ENCODE measurements at regions not wholly inside any gene's neighbourhood (a gene's known extent, or its start where the extent isn't known, plus 50 kb on each side); places are given as distances from the start of the nearest gene placed in this dataset.

DNA sequence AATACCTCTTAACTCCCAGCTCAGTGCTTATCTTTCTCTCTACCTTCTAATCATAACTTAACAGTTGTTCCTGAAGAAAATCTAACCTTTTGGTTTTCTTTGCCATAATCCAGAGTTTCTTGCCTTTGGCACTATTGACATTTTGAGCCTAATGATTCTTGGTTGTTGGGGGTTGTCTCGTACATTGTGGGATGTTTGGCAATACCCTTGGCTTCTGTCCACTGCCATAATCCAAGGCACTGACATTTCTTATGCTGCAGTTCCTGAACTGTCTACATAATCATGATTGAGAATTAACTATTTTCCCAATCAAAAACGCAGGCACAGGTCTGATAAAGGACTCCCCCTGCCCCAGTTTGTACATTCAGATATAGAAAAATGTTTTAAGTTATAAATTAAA lies 203.2 kb upstream of the MEX3C start:
- no peak for DNase-seq (ENCODE audit: extremely low spot score in 2 of 2)
- intact Hi-C loops (cut with DNase I) = no loop called here
- no peaks in the 10 kb centered on the region for H3K4me1 ChIP-seq
- no peaks in the 10 kb centered on the region for H3K27me3 ChIP-seq
- no peaks in the 10 kb centered on the region for H3K36me3 ChIP-seq
- TF ChIP-seq POLR2AphosphoS5 (IDR thresholded peaks at IDR 0.05; ENCODE audit: insufficient read depth in 1 of 2, low read depth in 1 of 2) = no peak
- no peak overlapping the region for H3K4me3 ChIP-seq
- no peaks in the 10 kb centered on the region for H3K9me3 ChIP-seq
- H3K27ac ChIP-seq = no peak overlapping the region

DNA sequence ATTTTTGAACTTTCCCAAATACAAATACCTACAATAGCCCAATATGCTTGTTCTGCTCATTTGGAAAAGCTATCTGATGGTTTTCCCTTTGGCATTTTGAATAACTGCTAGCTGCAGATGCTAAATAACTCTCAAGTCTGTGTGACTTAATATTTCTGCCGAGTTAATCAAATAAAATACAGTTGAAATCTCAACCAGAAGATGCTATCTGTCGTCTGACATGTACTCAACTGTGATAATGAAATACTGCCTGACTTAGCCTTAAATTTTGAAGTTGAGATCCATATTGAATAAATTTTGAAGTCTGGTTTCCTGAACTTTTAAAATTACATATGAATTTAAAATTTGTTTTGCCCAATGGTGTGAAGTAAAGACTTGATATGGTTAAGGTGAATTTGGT lies 204.4 kb upstream of the MEX3C start:
- no peaks in the 10 kb centered on the region for H3K27me3 ChIP-seq

DNA sequence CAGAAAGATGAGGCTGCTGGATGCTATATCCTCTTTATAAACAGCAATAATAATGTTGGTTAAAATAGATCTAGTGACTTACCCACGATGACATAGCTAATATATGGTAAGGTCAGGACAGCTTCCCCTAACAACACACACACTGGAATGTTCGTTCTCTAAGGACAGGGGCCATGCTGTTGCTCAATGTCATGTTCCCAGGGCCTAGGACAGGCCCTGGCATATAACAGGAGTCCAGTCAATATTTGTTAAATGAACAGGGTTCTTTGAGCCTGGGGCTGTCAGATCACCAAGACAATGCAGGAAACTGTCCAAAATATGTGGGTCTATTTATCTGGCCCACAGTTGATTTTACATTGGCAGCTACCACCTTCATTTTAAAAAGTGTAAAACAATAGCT lies 207.1 kb upstream of the MEX3C start:
- TF ChIP-seq POLR2AphosphoS5 (IDR thresholded peaks at IDR 0.05; ENCODE audit: insufficient read depth in 1 of 2, low read depth in 1 of 2) (no peak), POLR2A (IDR thresholded peaks at IDR 0.05) (no peak)
- TF ChIP-seq, protein P1, sequence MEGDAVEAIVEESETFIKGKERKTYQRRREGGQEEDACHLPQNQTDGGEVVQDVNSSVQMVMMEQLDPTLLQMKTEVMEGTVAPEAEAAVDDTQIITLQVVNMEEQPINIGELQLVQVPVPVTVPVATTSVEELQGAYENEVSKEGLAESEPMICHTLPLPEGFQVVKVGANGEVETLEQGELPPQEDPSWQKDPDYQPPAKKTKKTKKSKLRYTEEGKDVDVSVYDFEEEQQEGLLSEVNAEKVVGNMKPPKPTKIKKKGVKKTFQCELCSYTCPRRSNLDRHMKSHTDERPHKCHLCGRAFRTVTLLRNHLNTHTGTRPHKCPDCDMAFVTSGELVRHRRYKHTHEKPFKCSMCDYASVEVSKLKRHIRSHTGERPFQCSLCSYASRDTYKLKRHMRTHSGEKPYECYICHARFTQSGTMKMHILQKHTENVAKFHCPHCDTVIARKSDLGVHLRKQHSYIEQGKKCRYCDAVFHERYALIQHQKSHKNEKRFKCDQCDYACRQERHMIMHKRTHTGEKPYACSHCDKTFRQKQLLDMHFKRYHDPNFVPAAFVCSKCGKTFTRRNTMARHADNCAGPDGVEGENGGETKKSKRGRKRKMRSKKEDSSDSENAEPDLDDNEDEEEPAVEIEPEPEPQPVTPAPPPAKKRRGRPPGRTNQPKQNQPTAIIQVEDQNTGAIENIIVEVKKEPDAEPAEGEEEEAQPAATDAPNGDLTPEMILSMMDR (IDR thresholded peaks at IDR 0.05) = no peak
- H3K9me3 ChIP-seq = no peaks in the 10 kb centered on the region
- intact Hi-C loops (cut with DNase I) = no loop called here
- no peak overlapping the region for H3K4me3 ChIP-seq
- H3K27me3 ChIP-seq = no peaks in the 10 kb centered on the region
- H3K36me3 ChIP-seq = no peaks in the 10 kb centered on the region
- no peaks in the 10 kb centered on the region for H3K4me1 ChIP-seq
- DNase-seq (ENCODE audit: extremely low spot score in 2 of 2) = no peak
- no peak overlapping the region for H3K27ac ChIP-seq

More for the DNA sequence above, 204.4 kb upstream of the MEX3C start:
- Histone ChIP-seq H3K27ac (no peak overlapping the region), H3K4me1 (no peaks in the 10 kb centered on the region), H3K4me3 (no peak overlapping the region), H3K36me3 (no peaks in the 10 kb centered on the region), H3K9me3 (no peaks in the 10 kb centered on the region)
- TF ChIP-seq POLR2A (IDR thresholded peaks at IDR 0.05) (no peak), POLR2AphosphoS5 (IDR thresholded peaks at IDR 0.05; ENCODE audit: insufficient read depth in 1 of 2, low read depth in 1 of 2) (no peak)
- TF ChIP-seq, protein P1 (IDR thresholded peaks at IDR 0.05) = no peak
- intact Hi-C loops (cut with DNase I) = no loop called here
- DNase-seq (ENCODE audit: extremely low spot score in 2 of 2) = no peak

DNA sequence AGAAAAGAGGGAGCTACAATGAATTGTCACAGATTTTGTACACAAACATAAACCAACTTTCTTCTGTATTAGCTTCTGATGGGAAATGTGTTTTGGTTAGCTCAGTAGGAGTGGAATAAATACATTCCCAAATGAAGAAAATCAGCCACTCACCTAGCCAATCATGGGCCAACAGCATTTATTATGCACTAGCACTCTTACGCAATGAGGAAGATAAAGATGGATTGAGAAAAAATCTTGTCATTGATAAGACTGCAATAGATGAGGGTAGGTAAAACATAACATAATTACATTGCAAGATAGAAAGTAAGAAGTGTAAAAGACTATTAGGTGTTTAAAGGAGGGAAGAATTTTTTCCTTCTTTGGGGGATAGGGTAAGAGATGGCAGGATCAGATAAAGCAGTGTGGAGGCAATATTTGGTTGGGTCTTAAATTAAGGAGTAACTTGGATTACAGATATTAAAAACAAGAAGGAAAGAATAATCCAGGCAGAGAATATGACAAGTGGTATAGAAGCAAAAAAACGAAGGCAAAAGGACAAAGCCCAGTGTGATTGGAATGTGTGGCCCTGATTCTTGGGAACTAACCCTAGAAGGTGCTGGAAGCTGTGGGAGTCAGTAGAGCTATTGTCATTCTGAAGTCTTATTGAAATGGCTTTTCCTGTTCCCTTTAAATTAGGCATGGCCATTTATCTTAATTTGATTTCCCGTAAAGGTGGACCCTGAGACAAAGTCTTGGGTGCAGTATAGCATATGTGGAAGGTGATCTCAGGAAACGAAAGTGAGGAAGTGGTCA lies 208.4 kb upstream of the MEX3C start:
- DNase-seq (ENCODE audit: extremely low spot score in 2 of 2) = no peak
- TF ChIP-seq POLR2A (IDR thresholded peaks at IDR 0.05) (no peak), POLR2AphosphoS5 (IDR thresholded peaks at IDR 0.05; ENCODE audit: insufficient read depth in 1 of 2, low read depth in 1 of 2) (no peak)
- TF ChIP-seq, protein P1 (IDR thresholded peaks at IDR 0.05) = no peak
- intact Hi-C loops (cut with DNase I) = no loop called here

DNA sequence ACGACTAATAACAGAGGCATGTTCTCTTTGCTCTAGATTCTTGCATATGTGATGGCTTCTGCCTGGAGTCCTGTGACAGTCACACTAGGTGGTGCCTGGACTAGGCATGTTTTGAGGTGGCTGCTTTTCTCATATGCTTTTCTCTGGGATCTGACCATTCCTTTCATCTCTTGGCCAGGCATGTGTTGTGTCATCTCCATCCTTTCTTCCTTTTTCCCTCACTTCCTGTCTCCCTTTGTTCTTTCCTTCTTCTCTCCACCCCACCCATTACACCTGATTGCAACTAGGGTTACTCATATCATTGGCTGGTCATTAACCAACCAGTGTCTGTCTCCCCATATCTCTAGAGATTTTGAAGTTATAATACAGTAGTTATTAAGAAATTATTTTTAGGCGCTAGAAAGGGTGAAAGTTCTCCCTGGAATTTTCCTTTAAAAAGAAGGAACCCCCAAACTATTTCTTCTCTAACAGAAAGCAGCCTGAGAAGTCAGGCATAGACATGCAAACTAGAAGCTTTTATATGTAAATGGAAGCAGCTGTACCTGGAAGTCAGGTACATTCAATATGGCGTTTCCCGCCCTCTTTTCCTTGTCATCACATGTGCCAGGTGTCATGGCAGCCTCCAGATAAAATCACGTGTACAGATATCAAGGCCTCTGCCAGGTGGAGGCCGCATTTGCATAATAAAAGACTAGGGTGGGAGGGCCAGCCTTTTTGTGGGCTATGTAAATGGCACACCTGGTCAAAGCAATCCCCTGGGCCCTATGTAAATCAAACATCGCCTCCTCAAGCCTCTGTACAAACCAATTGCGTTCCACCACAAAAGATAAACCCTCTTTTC lies 220.4 kb upstream of the MEX3C start:
- no peak overlapping the region for H3K27ac ChIP-seq
- H3K4me3 ChIP-seq = no peak overlapping the region
- intact Hi-C loops (cut with DNase I) = no loop called here
- H3K4me1 ChIP-seq = no peaks in the 10 kb centered on the region
- no peaks in the 10 kb centered on the region for H3K9me3 ChIP-seq
- no peak for TF ChIP-seq POLR2AphosphoS5 (IDR thresholded peaks at IDR 0.05; ENCODE audit: insufficient read depth in 1 of 2, low read depth in 1 of 2)
- TF ChIP-seq, protein P1 (IDR thresholded peaks at IDR 0.05) = no peak
- TF ChIP-seq POLR2A (IDR thresholded peaks at IDR 0.05) = no peak
- H3K36me3 ChIP-seq = no peaks in the 10 kb centered on the region
- no peak for DNase-seq (ENCODE audit: extremely low spot score in 2 of 2)
- H3K27me3 ChIP-seq = no peaks in the 10 kb centered on the region

More for the DNA sequence above, 208.4 kb upstream of the MEX3C start:
- no peaks in the 10 kb centered on the region for H3K36me3 ChIP-seq
- no peak overlapping the region for H3K27ac ChIP-seq
- no peaks in the 10 kb centered on the region for H3K9me3 ChIP-seq
- no peaks in the 10 kb centered on the region for H3K4me1 ChIP-seq
- H3K4me3 ChIP-seq = no peak overlapping the region
- H3K27me3 ChIP-seq = no peaks in the 10 kb centered on the region

Measured in vagina (tissue), 2 donors.